HEK293T (cell line): ENCODE measurements at regions not wholly inside any gene's neighbourhood (a gene's known extent, or its start where the extent isn't known, plus 50 kb on each side); places are given as distances from the start of the nearest gene placed in this dataset.

Source experiments
- ARNT ChIP-seq: fragments of 450-650 bp; IDR thresholded peaks from 2 replicates; pipeline ENCODE4 v1.6.1; 2017; ENCODE audit warnings: mild to moderate bottlenecking
- BHLHE40 ChIP-seq: fragments of 450-650 bp; IDR thresholded peaks from 2 replicates; pipeline ENCODE4 v1.6.1; 2016; ENCODE audit warnings: mild to moderate bottlenecking, moderate library complexity, borderline replicate concordance
- CTBP1 ChIP-seq: fragments of 450-650 bp; IDR thresholded peaks from 2 replicates; pipeline ENCODE4 v1.6.1; 2016; ENCODE audit warnings: borderline replicate concordance
- ELF4 ChIP-seq: fragments of 450-650 bp; IDR thresholded peaks from 2 replicates; pipeline ENCODE4 v1.6.1; 2017; ENCODE audit warnings: antibody characterized with exemption
- FOXA1 ChIP-seq: fragments of 450-650 bp; IDR thresholded peaks from 2 replicates; pipeline ENCODE4 v1.6.1; 2016; ENCODE audit warnings: mild to moderate bottlenecking
- FOXK2 ChIP-seq: fragments of 450-650 bp; IDR thresholded peaks from 2 replicates; pipeline ENCODE4 v1.6.1; 2016; ENCODE audit warnings: mild to moderate bottlenecking
- FOXM1 ChIP-seq: fragments of 450-650 bp; IDR thresholded peaks from 2 replicates; pipeline ENCODE4 v1.6.1; 2017; ENCODE audit warnings: mild to moderate bottlenecking, borderline replicate concordance
- HDGF ChIP-seq: fragments of 450-650 bp; IDR thresholded peaks from 2 replicates; pipeline ENCODE4 v1.6.1; 2017; ENCODE audit warnings: antibody characterized with exemption, borderline replicate concordance
- L3MBTL2 ChIP-seq: fragments of 450-650 bp; conservative IDR thresholded peaks from 2 replicates; pipeline ENCODE4 v1.6.1; 2016; ENCODE audit warnings: mild to moderate bottlenecking
- PKNOX1 ChIP-seq: fragments of 450-650 bp; IDR thresholded peaks from 2 replicates; pipeline ENCODE4 v1.6.1; 2016
- SP1 ChIP-seq: fragments of 450-650 bp; IDR thresholded peaks from 2 replicates; pipeline ENCODE4 v1.6.1; 2017
- SUZ12 ChIP-seq: fragments of 450-650 bp; IDR thresholded peaks from 2 replicates; pipeline ENCODE4 v1.6.1; 2016; ENCODE audit warnings: mild to moderate bottlenecking
- TARDBP ChIP-seq: fragments of 450-650 bp; IDR thresholded peaks from 2 replicates; pipeline ENCODE4 v1.6.1; 2016
- ZNF384 ChIP-seq: fragments of 450-650 bp; IDR thresholded peaks from 2 replicates; pipeline ENCODE4 v1.6.1; 2016

GRCh38 chr6:134732763-134733162 is 217.1 kb downstream of the ALDH8A1 start:
- no peak for TF ChIP-seq FOXM1
- TF ChIP-seq L3MBTL2: no peak
- no peak for TF ChIP-seq PKNOX1
- no peak for TF ChIP-seq ZNF384
- TF ChIP-seq CTBP1: no peak
- no peak for TF ChIP-seq ELF4
- no peak for TF ChIP-seq FOXK2
- no peak for TF ChIP-seq FOXA1
- no peak for TF ChIP-seq ARNT
- no peak for TF ChIP-seq SP1
- no peak for TF ChIP-seq TARDBP
- no peak for TF ChIP-seq SUZ12
- no peak for TF ChIP-seq HDGF
- TF ChIP-seq BHLHE40: no peak
